Stomach smooth muscle (tissue), 2 donors: ENCODE measurements at regions not wholly inside any gene's neighbourhood (a gene's known extent, or its start where the extent isn't known, plus 50 kb on each side); places are given as distances from the start of the nearest gene placed in this dataset.

ENCODE experiments used
- H3K27ac ChIP-seq: one replicate; pipeline ENCODE4 v1.7.0; 2013; ENCODE audit warnings: mild to moderate bottlenecking, low read length, inconsistent platforms
- H3K27me3 ChIP-seq, 2 donors: one replicate each; pipeline ENCODE4 v1.7.0; 2013; ENCODE audit warnings: low read length in 2 of 2; ENCODE audit not compliant: insufficient read depth in 2 of 2, control insufficient read depth in 1 of 2
- H3K36me3 ChIP-seq, 2 donors: one replicate each; pipeline ENCODE4 v1.7.0; 2013; ENCODE audit warnings: low read length in 2 of 2; ENCODE audit not compliant: control insufficient read depth in 2 of 2, insufficient read depth in 2 of 2
- H3K4me1 ChIP-seq: one replicate; pipeline ENCODE4 v1.7.0; 2013; ENCODE audit warnings: low read length; ENCODE audit not compliant: control insufficient read depth, insufficient read depth
- H3K4me3 ChIP-seq, 2 donors: one replicate each; pipeline ENCODE4 v1.7.0; 2013; ENCODE audit warnings: low read length in 2 of 2
- H3K9ac ChIP-seq, 2 donors: one replicate each; pipeline ENCODE4 v1.7.0; 2013; ENCODE audit warnings: low read length in 2 of 2, mild to moderate bottlenecking in 1 of 2
- H3K9me3 ChIP-seq, 2 donors: one replicate each; pipeline ENCODE4 v1.7.0; 2013; ENCODE audit warnings: low read length in 2 of 2; ENCODE audit not compliant: control insufficient read depth in 2 of 2
- donor health status: healthy.
- donor health status: Pancreatic carcinoma.

GRCh38 chr9:82555431-82556051, 507.4 kb downstream of the RASEF start:
- no peaks in the 10 kb centered on the region for H3K9me3 ChIP-seq
- no peak overlapping the region for H3K27ac ChIP-seq
- H3K27me3 ChIP-seq = no peaks in the 10 kb centered on the region
- H3K9ac ChIP-seq = no peak overlapping the region
- no peaks in the 10 kb centered on the region for H3K4me1 ChIP-seq
- H3K4me3 ChIP-seq = no peak overlapping the region
- no peaks in the 10 kb centered on the region for H3K36me3 ChIP-seq

GRCh38 chr9:82558346-82558745, 504.6 kb downstream of the RASEF start:
- H3K9me3 ChIP-seq = no peaks in the 10 kb centered on the region
- no peaks in the 10 kb centered on the region for H3K36me3 ChIP-seq
- H3K4me3 ChIP-seq = no peak overlapping the region
- H3K27ac ChIP-seq = no peak overlapping the region
- H3K4me1 ChIP-seq = no peaks in the 10 kb centered on the region
- H3K27me3 ChIP-seq = no peaks in the 10 kb centered on the region
- H3K9ac ChIP-seq = no peak overlapping the region

- Histone ChIP-seq H3K4me3 (no peak overlapping the region), H3K4me1 (no peaks in the 10 kb centered on the region), H3K27ac (no peak overlapping the region), H3K36me3 (no peaks in the 10 kb centered on the region), H3K27me3 (no peaks in the 10 kb centered on the region), H3K9me3 (no peaks in the 10 kb centered on the region), H3K9ac (no peak overlapping the region)
These were observed 503.9 kb downstream of the RASEF start for GRCh38 chr9:82558855-82559630.

- Histone ChIP-seq H3K27me3 (no peaks in the 10 kb centered on the region), H3K9me3 (no peaks in the 10 kb centered on the region), H3K9ac (no peak overlapping the region), H3K4me3 (no peak overlapping the region), H3K27ac (no peak overlapping the region), H3K4me1 (no peaks in the 10 kb centered on the region), H3K36me3 (no peaks in the 10 kb centered on the region)
These were observed 502.9 kb downstream of the RASEF start for GRCh38 chr9:82560036-82560435.

GRCh38 chr9:82560457-82560904, 502.5 kb downstream of the RASEF start:
- H3K27me3 ChIP-seq = no peaks in the 10 kb centered on the region
- H3K4me3 ChIP-seq = no peak overlapping the region
- no peak overlapping the region for H3K27ac ChIP-seq

GRCh38 chr9:82563094-82563493, 499.8 kb downstream of the RASEF start:
- peaks cover 5% of the 10 kb centered on the region for H3K4me1 ChIP-seq
- H3K27me3 ChIP-seq = no peaks in the 10 kb centered on the region
- H3K36me3 ChIP-seq = no peaks in the 10 kb centered on the region
- no peak overlapping the region for H3K4me3 ChIP-seq
- H3K9ac ChIP-seq = no peak overlapping the region
- H3K27ac ChIP-seq = no peak overlapping the region
- no peaks in the 10 kb centered on the region for H3K9me3 ChIP-seq

More at GRCh38 chr9:82560457-82560904, 502.5 kb downstream of the RASEF start:
- H3K36me3 ChIP-seq = no peaks in the 10 kb centered on the region
- H3K9ac ChIP-seq = no peak overlapping the region
- peaks cover 2% of the 10 kb centered on the region for H3K4me1 ChIP-seq
- no peaks in the 10 kb centered on the region for H3K9me3 ChIP-seq

- no peak overlapping the region for H3K27ac ChIP-seq
- no peaks in the 10 kb centered on the region for H3K9me3 ChIP-seq
- H3K4me1 ChIP-seq = peaks cover 5% of the 10 kb centered on the region
- H3K4me3 ChIP-seq = no peak overlapping the region
- no peaks in the 10 kb centered on the region for H3K27me3 ChIP-seq
- H3K36me3 ChIP-seq = no peaks in the 10 kb centered on the region
- no peak overlapping the region for H3K9ac ChIP-seq
These were observed 499.1 kb downstream of the RASEF start for GRCh38 chr9:82563841-82564240.

- H3K4me1 ChIP-seq = peaks cover 5% of the 10 kb centered on the region
- H3K4me3 ChIP-seq = no peak overlapping the region
- H3K36me3 ChIP-seq = no peaks in the 10 kb centered on the region
- H3K27ac ChIP-seq = no peak overlapping the region
- no peaks in the 10 kb centered on the region for H3K9me3 ChIP-seq
- no peaks in the 10 kb centered on the region for H3K27me3 ChIP-seq
- H3K9ac ChIP-seq = no peak overlapping the region
These were observed 497.6 kb downstream of the RASEF start for GRCh38 chr9:82565188-82565969.

- Histone ChIP-seq H3K9me3 (no peaks in the 10 kb centered on the region), H3K4me3 (no peak overlapping the region)
These were observed 495.0 kb downstream of the RASEF start for GRCh38 chr9:82567953-82568352.

GRCh38 chr9:82570226-82570625, 492.7 kb downstream of the RASEF start:
- Histone ChIP-seq H3K9me3 (no peaks in the 10 kb centered on the region), H3K4me1 (peaks cover 5% of the 10 kb centered on the region), H3K9ac (no peak overlapping the region), H3K36me3 (no peaks in the 10 kb centered on the region), H3K27me3 (no peaks in the 10 kb centered on the region), H3K4me3 (no peak overlapping the region), H3K27ac (no peak overlapping the region)

More at GRCh38 chr9:82567953-82568352, 495.0 kb downstream of the RASEF start:
- H3K9ac ChIP-seq = no peak overlapping the region
- peaks cover 5% of the 10 kb centered on the region for H3K4me1 ChIP-seq
- H3K36me3 ChIP-seq = no peaks in the 10 kb centered on the region
- no peaks in the 10 kb centered on the region for H3K27me3 ChIP-seq
- no peak overlapping the region for H3K27ac ChIP-seq
